H1 (cell line): ENCODE measurements at regions not wholly inside any gene's neighbourhood (a gene's known extent, or its start where the extent isn't known, plus 50 kb on each side); places are given as distances from the start of the nearest gene placed in this dataset.
A peak's percentile ranks its signal among the peaks of the same experiment; 100 is the strongest.

ENCODE experiments used
- CTCF ChIA-PET: fragments of 300-600 bp; sonication (Branson Sonifier 250); formaldehyde crosslinking; loops from one replicate; lab custom pipeline; 2021; ENCODE audit not compliant: partially characterized antibody; lab: Charles Lee
- POLR2A ChIA-PET: fragments of 300-600 bp; sonication (Branson Sonifier 250); formaldehyde crosslinking; loops from one replicate; lab custom pipeline; 2021; ENCODE audit warnings: inconsistent platforms; ENCODE audit not compliant: partially characterized antibody; lab: Charles Lee
- DNase-seq, 2 experiments: peaks; one replicate each; pipeline versions ENCODE4 v3.0.0 to v3.0.0-alpha.2; 2010 to 2022; ENCODE audit warnings: low spot score in 2 of 2, low read depth in 1 of 2, mixed read lengths in 1 of 2
- FAIRE-seq: peaks from 2 replicates; lab custom pipeline; 2011; peaks lifted over from hg19 to GRCh38; lab: Jason Lieb, UNC
- H2AFZ ChIP-seq: 2 replicates; pipeline ENCODE4 v1.8.1; 2012; ENCODE audit warnings: low read length, inconsistent platforms
- H2AK5ac ChIP-seq: 2 replicates; pipeline ENCODE4 v1.6.1; 2013; ENCODE audit warnings: low read depth, low read length
- H2BK120ac ChIP-seq: replicated peaks from 2 replicates; pipeline ENCODE3; 2013; ENCODE audit warnings: low read depth, low read length, inconsistent platforms
- H2BK12ac ChIP-seq: 2 replicates; pipeline ENCODE4 v1.6.1; 2013; ENCODE audit warnings: low read depth, low read length
- H2BK15ac ChIP-seq: 2 replicates; pipeline ENCODE4 v1.6.1; 2013; ENCODE audit warnings: low read length
- H2BK20ac ChIP-seq: 2 replicates; pipeline ENCODE4 v1.6.1; 2013; ENCODE audit warnings: low read length
- H2BK5ac ChIP-seq: 2 replicates; pipeline ENCODE4 v1.6.1; 2013; ENCODE audit warnings: low read depth, low read length
- H3K14ac ChIP-seq: 2 replicates; pipeline ENCODE4 v1.6.1; 2013; ENCODE audit warnings: inconsistent platforms; ENCODE audit not compliant: insufficient read length
- H3K18ac ChIP-seq: 2 replicates; pipeline ENCODE4 v1.6.1; 2013; ENCODE audit warnings: low read length; ENCODE audit errors: extremely low read depth
- H3K23ac ChIP-seq: 2 replicates; pipeline ENCODE4 v1.6.1; 2013; ENCODE audit warnings: inconsistent platforms; ENCODE audit not compliant: insufficient read length
- H3K23me2 ChIP-seq: 2 replicates; pipeline ENCODE4 v1.6.1; 2013; ENCODE audit warnings: low read depth, low read length
- H3K27ac ChIP-seq: 2 replicates; pipeline ENCODE4 v1.6.1; 2011; ENCODE audit warnings: low read depth, low read length, inconsistent platforms
- H3K27me3 ChIP-seq, 4 experiments: replicated peaks in 1 of 4; 1 replicate in 1 of 4; 2 replicates in 3 of 4; pipeline versions ENCODE4 v1.6.1 to v1.8.1; 2011 to 2013; ENCODE audit warnings: low read length in 3 of 4, mild to moderate bottlenecking in 3 of 4, inconsistent platforms in 2 of 4, mixed read lengths in 2 of 4, moderate library complexity in 1 of 4; ENCODE audit not compliant: control insufficient read depth in 3 of 4, insufficient read depth in 3 of 4; ENCODE audit errors: extremely low read depth in 1 of 4
- H3K36me3 ChIP-seq, 4 experiments: 2 replicates each; pipeline versions ENCODE4 v1.6.1 to v1.8.1; 2011 to 2013; ENCODE audit warnings: mild to moderate bottlenecking in 4 of 4, low read length in 3 of 4, moderate library complexity in 2 of 4, control low read depth in 1 of 4, inconsistent platforms in 1 of 4; ENCODE audit not compliant: insufficient read depth in 4 of 4, control insufficient read depth in 2 of 4
- H3K4ac ChIP-seq: replicated peaks from 2 replicates; pipeline ENCODE3; 2013; ENCODE audit warnings: low read length, low read depth, mixed read lengths, inconsistent platforms; ENCODE audit not compliant: insufficient read length
- H3K4me1 ChIP-seq, 4 experiments: replicated peaks in 1 of 4; 1 replicate in 1 of 4; 2 replicates in 3 of 4; pipeline versions ENCODE4 v1.6.1 to v1.8.1; 2011 to 2013; ENCODE audit warnings: low read length in 3 of 4, inconsistent platforms in 2 of 4, mixed read lengths in 1 of 4; ENCODE audit not compliant: insufficient read depth in 4 of 4, control insufficient read depth in 3 of 4
- H3K4me2 ChIP-seq, 2 experiments: 2 replicates each; pipeline versions ENCODE4 v1.6.1 to v1.8.1; 2011 to 2013; ENCODE audit warnings: low read depth in 2 of 2, low read length in 2 of 2, control low read depth in 1 of 2, inconsistent platforms in 1 of 2, mild to moderate bottlenecking in 1 of 2; ENCODE audit not compliant: insufficient read depth in 1 of 2
- H3K4me3 ChIP-seq, 4 experiments: fragments of 200-600, 300-600 bp in 1 of 4; sonication (generic), shearing (Covaris generic), sonication (Bioruptor Twin) in 1 of 4; 2 replicates each; pipeline versions ENCODE4 v1.5.1 to v1.8.1; 2011 to 2016; ENCODE audit warnings: low read length in 4 of 4, low read depth in 3 of 4, control low read depth in 2 of 4, inconsistent platforms in 2 of 4, mild to moderate bottlenecking in 2 of 4, mixed read lengths in 1 of 4, moderate library complexity in 1 of 4; ENCODE audit not compliant: insufficient read depth in 2 of 4; ENCODE audit errors: extremely low read depth in 1 of 4
- H3K56ac ChIP-seq: replicated peaks from 2 replicates; pipeline ENCODE3; 2013; ENCODE audit warnings: low read depth, mild to moderate bottlenecking, mixed read lengths, low read length, inconsistent platforms; ENCODE audit not compliant: insufficient read length
- H3K79me1 ChIP-seq: 2 replicates; pipeline ENCODE4 v1.6.1; 2013; ENCODE audit warnings: low read depth, low read length, control low read depth
- H3K79me2 ChIP-seq, 2 experiments: 2 replicates each; pipeline versions ENCODE4 v1.6.1 to v1.8.1; 2012 to 2013; ENCODE audit warnings: low read length in 2 of 2, mild to moderate bottlenecking in 2 of 2, inconsistent platforms in 1 of 2; ENCODE audit not compliant: insufficient read depth in 2 of 2, control insufficient read depth in 1 of 2
- H3K9ac ChIP-seq, 4 experiments: replicated peaks in 1 of 4; 1 replicate in 1 of 4; 2 replicates in 3 of 4; pipeline versions ENCODE4 v1.6.1 to v1.8.1; 2011 to 2013; ENCODE audit warnings: low read depth in 3 of 4, low read length in 3 of 4, control low read depth in 2 of 4, mild to moderate bottlenecking in 2 of 4, moderate library complexity in 2 of 4, inconsistent platforms in 1 of 4; ENCODE audit errors: extremely low read depth in 1 of 4
- H3K9me3 ChIP-seq, 2 experiments: 2 replicates each; pipeline versions ENCODE4 v1.6.1 to v1.8.1; 2012 to 2013; ENCODE audit warnings: mild to moderate bottlenecking in 2 of 2, moderate library complexity in 2 of 2, control low read depth in 1 of 2, inconsistent platforms in 1 of 2, low read depth in 1 of 2, low read length in 1 of 2, mixed read lengths in 1 of 2; ENCODE audit not compliant: insufficient read depth in 2 of 2
- H4K20me1 ChIP-seq, 2 experiments: replicated peaks in 1 of 2; 2 replicates each; pipeline versions ENCODE3 to v1.8.1; 2011 to 2013; ENCODE audit warnings: inconsistent platforms in 2 of 2, low read length in 2 of 2, mild to moderate bottlenecking in 1 of 2; ENCODE audit not compliant: insufficient read depth in 2 of 2, control insufficient read depth in 1 of 2
- H4K5ac ChIP-seq: 2 replicates; pipeline ENCODE4 v1.6.1; 2013; ENCODE audit warnings: low read length, low read depth, mixed read lengths, inconsistent platforms; ENCODE audit not compliant: insufficient read length
- H4K8ac ChIP-seq: 2 replicates; pipeline ENCODE4 v1.8.0; 2013; ENCODE audit warnings: mild to moderate bottlenecking, moderate library complexity, low read length, inconsistent platforms; ENCODE audit not compliant: insufficient read depth; ENCODE audit errors: extremely low read depth
- H4K91ac ChIP-seq: replicated peaks from 2 replicates; pipeline ENCODE3; 2013; ENCODE audit warnings: low read length, mixed read lengths, inconsistent platforms; ENCODE audit not compliant: insufficient read length
- MAFK ChIP-seq: IDR thresholded peaks from 2 replicates; pipeline ENCODE4 v1.6.1; 2012; ENCODE audit warnings: low read depth, mild to moderate bottlenecking, improper control_type of control experiment, low read length
- PHF8 ChIP-seq: fragments of 200-600 bp; sonication (generic); conservative IDR thresholded peaks from 2 replicates; pipeline ENCODE4 v1.7.1; 2012; ENCODE audit warnings: low read depth, mild to moderate bottlenecking, inconsistent platforms, low read length, moderate library complexity
- WGBS, 2 experiments: shearing (Covaris generic) in 1 of 2; methylation state at CpG; one replicate each; pipeline versions ENCODE4 v1.1.6 to v1.1.7; 2013 to 2015; ENCODE audit warnings: low lambda C conversion rate in 2 of 2, mixed read lengths in 2 of 2, inconsistent platforms in 1 of 2, low coverage in 1 of 2, missing lambda C conversion rate in 1 of 2; ENCODE audit not compliant: insufficient replicate concordance in 2 of 2, insufficient coverage in 1 of 2, insufficient read length in 1 of 2; ENCODE audit errors: extremely low coverage in 1 of 2, missing lambda C conversion rate in 1 of 2; 5-methylcytosine and 5-hydroxymethylcytosine counted together

GRCh38 chrX:4878640-4879039, 1165.2 kb upstream of the PRKX start:
- Histone ChIP-seq H3K4me3 (no peak overlapping the region), H3K23ac (no peak overlapping the region), H2BK120ac (no peak overlapping the region), H3K36me3 (no peaks in the 10 kb centered on the region), H3K4ac (no peak overlapping the region), H3K4me2 (no peak overlapping the region), H3K18ac (no peak overlapping the region), H3K79me2 (no peaks in the 10 kb centered on the region), H2BK5ac (no peak overlapping the region), H4K5ac (no peak overlapping the region), H4K20me1 (no peaks in the 10 kb centered on the region), H2BK15ac (no peak overlapping the region), H2AFZ (no peak overlapping the region), H3K27ac (no peak overlapping the region), H3K79me1 (no peaks in the 10 kb centered on the region)
- POLR2A ChIA-PET, result no interaction called here
- 80% methylated on average over 3 of the region's 3 CpGs; no CpG with 5 or more reads in 1 of the 2 experiments for WGBS, 2 experiments
- no peak for FAIRE-seq
- TF ChIP-seq MAFK, result peak; percentile 72
- no peak for TF ChIP-seq PHF8
- TF ChIP-seq, all 59 proteins: peak for 1
- Histone ChIP-seq H3K23me2 (no peaks in the 10 kb centered on the region), H4K8ac (no peak overlapping the region), H2BK20ac (no peak overlapping the region), H3K9ac (no peak overlapping the region), H3K56ac (no peak overlapping the region), H3K4me1 (no peaks in the 10 kb centered on the region), H3K14ac (no peak overlapping the region), H3K27me3 (no peaks in the 10 kb centered on the region), H2BK12ac (no peak overlapping the region), H3K9me3 (0 out of 4 replicates have a peak, but pooled peaks cover 0 to 2% of the 10 kb centered on the region in 2 experiments), H2AK5ac (no peak overlapping the region), H4K91ac (no peak overlapping the region)
- CTCF ChIA-PET, result no interaction called here
- no peak for DNase-seq
